NCI-H2171 treated with DMSO at 0.1 percent for 48 hours (cell line): ENCODE measurements at regions not wholly inside any gene's neighbourhood (a gene's known extent, or its start where the extent isn't known, plus 50 kb on each side); places are given as distances from the start of the nearest gene placed in this dataset.

Experiments
- DNase-seq: peaks from one replicate; lab custom pipeline; 2025; lab: John Stamatoyannopoulos, UW

DNA sequence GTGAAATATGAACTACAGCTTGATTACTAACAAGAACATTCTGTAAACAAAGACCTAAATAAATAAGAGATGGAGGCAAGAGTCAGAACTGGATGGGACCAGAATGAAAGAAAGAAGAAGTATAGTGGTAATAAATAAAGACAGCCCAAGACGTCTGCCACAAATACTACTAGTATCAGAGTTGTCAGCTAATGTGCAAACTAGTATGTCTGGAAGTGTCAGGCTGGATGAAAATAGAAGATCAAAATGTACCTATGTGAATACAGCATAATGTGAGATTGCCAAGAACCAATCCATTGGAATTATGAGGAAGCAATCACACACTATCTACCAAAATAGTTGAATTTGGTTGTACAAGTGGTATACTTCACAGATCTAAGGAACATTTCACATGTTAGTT lies 353.0 kb downstream of the BTG1 start:
- DNase-seq: no peak

DNA sequence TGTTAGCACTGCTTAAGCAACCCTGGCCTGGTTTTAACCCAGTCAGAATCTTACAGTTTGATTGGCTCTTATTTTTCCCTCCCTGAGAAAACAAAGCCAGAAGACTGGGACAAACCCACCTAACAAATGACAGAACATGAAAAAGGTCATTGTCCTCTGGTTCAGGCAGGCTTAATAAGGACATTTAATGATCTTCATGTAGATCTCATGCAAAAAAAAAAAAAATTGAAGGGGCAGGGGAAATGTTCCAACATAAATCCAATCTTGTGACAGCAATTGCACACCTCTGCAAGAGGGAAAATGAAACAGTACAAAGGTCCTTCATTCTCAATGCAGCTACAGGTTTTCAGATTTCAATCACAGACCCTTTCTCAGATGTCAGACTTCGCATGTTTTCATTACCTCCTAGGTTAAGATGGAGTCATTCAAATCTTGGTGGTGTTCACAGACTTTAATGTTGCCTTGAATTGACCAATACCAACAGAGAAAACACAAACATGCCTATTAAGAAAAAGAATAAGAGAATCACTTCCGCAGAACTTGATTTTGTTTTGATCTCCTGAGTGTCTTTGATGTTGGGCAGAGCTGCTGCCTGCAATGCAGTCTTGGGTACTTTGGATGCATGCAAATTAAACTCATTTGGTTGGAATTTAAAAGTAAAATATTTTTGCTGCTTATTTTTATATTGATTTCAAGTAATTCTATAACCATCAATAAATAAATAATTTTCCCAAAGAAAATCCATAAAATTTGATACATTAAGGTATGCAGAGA lies 359.0 kb downstream of the BTG1 start:
- no peak for DNase-seq

DNA sequence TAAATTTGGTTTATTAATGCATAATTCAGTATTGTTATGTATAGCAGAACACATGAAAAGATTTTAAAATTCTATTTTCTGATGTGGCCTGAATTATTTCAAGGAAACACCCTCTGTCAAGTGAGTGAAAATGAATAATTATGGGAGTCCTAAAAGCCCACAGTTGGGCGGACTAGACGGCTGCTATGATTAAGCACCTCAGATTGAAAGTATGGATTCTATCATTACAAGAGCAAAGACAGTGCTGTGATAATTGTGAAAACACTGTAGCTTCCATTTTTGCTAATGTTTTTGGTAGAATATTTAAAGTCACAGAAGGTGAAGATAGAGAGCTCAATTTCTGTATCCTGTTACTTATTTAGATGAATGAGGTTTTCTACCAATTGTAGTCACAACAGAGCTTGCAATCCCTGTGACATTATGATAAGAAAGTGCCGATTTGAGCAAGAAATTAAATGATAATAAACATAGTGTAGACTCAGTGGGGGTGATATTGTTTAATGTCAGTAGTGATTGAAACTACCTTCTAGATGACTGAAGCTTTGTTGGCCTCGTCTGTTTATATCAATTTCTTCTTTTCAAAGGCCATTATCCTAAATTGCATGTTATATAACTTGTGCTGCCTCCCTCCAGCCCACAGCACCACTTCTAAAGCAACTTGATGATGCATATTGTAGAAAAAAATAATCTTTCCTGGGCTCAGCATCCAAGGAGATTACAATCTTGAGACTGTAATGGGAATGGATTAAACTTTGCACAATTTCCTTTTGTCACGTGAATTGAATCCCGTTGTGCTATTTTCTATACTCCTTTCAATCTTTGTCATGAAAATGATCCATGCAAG lies 359.8 kb downstream of the BTG1 start:
- DNase-seq: no peak

DNA sequence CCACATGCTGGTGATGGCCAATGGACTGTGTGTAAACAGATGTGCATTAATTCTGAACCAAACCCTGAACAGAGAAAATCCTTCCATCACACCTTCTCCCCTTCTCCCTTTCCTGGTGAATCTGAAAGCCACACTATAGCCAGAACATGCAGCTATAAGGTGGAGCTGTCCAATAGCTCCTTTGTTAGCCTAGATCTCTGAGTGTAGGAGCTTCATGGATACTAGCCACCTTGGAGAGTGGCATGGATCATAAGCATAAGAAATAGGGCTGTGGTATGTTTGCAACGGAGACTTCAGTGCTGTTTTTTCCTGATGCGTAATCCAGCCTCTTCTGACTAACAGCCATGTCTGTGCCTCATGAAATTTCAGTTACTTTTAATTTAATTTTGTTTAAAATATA lies 364.5 kb downstream of the BTG1 start:
- DNase-seq: no peak

DNA sequence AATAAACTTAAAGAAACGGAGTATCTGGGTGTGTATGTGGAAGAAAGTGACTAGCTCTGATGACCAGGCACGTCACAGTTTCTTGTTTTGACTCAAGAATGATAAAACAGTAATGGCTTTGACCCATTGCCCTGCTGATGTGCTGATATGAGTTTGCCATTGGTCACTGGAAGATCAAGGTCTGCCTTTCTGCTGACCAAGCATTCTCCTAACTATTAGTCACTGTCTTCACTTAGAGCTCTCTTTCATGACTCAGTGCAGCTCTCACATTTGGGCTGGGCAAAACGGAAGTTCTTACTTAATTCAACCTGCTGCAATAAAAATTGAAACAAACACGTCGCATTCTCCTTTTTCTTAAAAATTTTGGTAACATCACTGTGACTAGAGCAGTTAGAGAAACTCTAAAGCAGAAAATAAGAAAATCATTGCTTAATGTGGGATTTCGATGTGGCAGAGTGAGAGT lies 366.7 kb downstream of the BTG1 start:
- DNase-seq: no peak

DNA sequence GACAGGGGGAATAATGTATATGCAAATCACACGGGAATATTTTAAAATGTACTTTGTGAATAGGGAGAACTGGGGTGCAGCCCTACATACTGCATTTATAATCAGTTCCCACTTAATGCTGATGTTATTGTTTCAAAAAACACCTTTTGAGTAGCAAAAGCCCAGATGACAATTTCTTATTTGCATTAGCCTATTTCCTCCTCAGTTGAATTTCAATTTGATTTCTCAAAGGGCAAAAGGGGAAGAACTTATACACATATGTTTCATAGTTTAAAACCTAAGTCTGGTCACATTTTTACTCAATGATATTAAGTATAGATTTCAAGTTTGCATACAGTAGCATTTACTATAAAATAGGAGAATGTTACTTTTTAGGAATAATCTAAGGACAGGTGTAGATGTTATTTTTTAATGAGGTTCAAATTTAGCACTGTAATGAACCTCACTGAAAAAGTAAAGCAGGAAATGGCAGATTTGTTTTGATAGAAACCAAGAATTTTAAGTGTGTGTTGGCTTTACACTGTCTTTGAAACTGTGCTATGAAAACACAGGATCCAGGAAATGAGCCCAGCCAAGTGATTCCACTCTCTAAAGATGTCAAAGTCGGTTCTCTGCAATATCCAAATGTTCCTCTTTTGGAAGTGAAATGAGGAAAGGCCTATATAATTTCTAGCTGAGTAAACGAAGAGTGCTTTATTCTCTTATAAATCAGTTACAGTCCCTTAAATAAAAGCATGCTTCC lies 367.4 kb downstream of the BTG1 start:
- no peak for DNase-seq

DNA sequence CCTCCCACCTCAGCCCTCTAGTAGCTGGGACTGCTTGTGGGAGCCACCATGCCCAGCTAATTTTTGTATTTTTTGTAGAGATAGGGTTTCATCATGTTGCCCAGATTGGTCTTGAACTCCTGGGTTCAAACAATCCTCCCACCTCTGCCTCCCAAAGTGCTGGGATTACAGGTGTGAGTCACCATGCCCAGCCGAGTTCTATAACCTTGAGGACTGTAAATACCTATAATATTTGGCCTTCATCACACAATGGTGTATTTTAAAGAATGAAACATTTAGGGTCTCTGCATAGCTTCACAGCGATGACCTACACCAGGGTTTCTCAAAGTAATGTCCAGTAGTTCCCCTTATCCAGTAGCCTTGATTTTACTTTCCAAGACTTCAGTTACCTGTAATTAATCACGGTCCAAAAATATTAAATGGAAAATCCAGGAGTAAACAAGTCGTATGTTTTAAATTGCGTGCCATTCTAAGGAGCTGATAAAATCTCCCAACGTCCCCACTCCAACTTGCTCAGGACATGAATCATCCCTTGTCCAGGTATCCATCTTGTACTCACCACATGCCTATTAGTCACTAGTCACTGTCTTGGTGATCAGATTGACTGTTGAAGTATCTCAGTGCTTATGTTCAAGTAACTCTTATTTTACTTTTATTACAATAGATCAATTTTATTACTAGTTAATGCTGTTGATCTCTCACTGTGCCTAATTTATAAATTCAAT lies 368.2 kb downstream of the BTG1 start:
- no peak for DNase-seq

DNA sequence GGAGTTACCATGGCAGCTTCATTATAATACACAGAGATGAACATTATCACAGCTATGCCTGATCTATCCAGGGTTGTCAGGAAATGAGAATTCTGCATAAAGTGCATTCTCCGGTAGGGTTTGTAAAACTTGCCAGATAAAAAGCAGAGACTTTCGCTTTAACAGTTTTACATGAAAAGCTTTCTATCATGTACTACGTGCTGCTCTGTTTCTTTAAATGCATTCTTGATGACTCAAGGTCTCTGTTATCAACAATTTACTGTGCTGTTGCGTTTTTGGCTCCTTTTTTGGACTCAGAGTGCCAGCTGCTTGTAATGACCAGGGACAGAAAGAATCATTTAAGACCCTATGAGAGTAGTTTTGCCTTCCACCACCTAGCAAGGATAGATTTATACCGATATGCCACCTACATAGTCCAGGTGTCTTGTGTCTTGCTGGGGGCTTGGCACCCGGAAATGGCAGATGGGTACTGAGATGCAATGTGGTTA lies 371.2 kb downstream of the BTG1 start:
- no peak for DNase-seq

DNA sequence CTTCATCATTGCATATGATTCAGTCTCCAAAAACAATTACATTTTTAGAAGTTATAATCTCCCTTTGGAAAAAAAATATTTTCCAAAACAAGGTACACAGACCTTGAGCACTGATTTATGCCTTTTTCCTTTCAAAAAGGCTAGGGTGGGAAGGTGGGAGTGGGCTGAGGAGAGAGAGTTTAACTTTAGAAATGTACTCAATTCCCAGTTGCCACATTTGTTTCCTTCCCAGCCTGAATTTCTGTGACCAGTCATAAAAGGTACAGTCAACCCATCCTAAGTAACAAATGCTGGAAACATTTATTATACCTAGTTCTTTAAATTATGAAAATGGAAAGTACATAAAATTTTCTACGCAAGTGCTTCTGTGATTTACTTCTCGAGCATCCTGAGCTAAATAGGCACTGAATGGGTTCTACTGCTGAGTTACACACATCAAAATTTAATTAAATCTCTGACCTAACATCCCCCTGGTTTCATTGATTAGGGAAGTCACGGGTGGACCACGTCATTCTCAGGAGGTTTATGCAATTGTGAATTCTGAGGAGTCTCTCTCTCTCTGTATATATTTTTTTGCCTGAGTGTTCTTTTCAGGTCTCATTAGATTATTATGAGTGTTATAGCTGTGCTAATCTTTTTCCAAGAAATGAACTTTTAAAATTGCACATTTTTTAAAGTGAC lies 371.8 kb downstream of the BTG1 start:
- no peak for DNase-seq

DNA sequence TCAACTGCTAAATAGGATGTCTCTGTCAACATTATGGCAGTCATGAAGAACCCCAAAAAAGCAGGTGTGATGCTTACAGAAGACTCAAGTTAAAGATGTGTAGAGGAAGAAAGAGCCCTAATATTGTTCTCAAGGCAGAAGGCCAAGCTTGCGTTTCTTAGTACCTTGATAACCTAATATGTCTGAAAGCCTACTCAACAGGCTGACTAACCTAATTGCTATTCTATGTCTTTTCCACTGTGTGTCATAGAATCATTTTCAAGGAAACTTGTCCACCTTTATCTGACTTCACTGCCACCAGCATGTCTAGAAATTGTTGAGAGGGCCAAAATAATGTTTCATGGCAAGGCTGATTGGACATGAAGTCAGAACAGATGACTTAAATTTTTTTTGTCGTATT lies 373.2 kb downstream of the BTG1 start:
- no peak for DNase-seq

DNA sequence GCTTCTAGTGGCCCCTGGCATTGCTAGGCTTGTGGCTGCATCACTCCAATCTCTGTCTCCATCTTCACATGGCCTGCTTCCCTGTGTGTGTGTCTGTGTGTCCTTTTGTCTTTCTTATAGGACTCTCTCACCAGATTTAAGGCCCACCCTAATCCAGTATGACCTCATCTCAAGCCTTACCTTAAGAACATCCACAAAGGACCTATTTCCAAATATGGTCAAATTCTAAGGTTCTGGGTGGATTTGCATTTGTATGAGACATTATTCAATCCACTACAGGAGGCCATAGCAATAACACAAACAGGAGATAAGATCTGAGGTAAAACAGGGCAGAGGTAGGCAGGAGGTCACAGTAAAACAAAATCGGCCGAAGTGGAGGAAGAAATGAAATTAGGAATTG lies 375.9 kb downstream of the BTG1 start:
- no peak for DNase-seq

DNA sequence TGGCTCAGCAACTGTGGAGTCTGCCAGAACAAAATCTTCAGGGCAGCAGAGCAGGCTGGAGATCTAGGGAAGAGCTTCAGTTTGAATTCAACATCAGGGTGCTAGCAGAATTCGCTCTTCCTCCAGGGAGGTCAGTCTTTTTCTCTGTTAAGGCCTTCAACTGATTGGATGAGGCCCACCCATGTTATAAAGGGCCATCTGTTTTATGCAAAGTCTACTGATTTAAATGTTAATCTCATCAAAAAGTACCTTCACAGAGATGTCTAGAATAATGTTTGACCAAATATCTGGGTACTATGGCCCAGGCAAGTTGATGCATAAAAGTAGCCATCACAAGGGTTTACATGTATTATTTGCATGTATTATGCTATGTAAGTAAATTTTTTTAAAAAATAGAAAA lies 378.4 kb downstream of the BTG1 start:
- DNase-seq: no peak

DNA sequence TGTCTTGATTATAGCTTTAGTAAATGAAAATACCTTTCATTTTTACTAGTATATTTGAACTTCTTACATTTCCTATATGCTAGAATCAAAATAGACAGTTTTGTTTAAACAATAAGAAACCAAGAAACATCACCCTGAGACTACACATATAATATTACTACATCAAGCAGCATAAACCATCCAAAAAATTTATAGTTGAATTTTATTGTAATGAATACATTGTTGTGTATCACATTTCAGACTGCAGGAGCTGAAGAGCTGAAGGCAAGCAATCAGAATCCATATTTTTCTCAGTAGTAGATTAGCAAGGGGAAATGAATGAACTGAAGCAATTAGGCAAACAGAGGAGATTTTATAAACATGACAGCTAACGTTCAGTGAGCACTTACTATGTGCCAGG lies 379.2 kb downstream of the BTG1 start:
- no peak for DNase-seq

DNA sequence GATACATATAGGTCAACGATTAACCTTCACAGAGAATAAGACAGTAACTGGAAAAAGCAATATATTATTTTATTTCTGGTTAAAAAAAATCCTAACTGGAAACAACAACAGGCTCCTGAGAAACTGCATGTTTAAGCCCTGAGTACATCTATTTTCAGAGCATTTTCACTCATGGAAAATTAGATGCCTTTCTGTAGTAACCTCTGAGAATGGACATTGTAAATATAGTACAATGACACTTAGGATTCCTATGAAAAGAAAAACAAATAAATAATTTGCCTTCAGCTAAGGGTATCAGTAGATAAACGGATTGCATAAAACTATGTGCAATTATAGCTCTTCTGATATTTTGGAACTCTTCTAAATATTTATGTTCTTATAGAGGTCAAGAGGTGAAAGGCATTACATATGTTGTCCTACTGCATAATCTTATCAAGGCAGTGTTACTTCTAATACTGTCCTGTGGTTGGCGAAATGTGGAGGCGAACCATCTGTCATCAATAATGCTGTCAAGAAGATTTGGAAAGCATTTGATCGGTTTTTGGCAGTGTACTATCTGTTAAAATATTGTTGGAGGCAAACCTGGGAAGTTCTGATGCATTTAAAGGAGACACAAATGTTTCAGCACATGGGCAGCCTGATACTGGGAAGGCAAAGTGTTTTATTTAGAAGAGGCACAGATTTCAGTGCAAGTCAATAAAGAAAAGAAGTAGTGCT lies 381.8 kb downstream of the BTG1 start:
- DNase-seq: no peak

DNA sequence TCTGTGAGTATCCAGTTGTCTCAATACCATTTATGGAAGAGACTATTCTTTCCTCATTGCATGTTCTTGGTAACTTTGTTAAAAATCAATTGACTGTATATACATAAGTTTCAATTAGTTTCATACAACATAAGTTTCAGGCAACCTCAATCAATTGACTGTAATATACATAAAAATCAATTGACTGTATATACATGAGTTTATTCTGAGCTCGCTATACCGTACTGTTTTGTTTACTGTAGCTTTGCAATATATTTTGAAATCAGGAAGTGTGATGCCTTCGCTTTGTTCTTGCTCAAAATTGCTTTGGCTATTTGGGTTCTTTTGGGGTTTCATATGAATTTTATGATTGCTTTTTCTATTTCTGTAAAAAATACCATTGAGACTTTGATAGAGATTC lies 392.0 kb downstream of the BTG1 start:
- DNase-seq: no peak

DNA sequence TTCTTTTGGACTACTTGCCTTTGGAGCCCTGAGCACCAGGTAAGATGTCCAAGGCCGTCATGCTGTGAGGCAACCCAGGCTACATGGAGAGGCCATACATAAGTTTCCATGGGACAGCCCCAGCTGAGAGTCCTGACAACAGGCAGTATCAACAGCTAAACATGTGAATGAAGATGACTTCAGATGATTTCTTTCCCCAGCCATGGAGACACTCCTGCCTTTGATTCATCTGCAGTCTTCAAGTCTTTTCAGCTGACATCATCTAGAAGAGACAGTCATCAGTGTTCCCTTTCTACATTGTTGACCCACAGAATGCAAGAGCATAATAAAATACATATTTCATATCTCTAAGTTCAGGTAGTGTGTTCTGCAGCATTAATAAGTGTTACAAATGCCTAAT lies 398.7 kb downstream of the BTG1 start:
- no peak for DNase-seq

DNA sequence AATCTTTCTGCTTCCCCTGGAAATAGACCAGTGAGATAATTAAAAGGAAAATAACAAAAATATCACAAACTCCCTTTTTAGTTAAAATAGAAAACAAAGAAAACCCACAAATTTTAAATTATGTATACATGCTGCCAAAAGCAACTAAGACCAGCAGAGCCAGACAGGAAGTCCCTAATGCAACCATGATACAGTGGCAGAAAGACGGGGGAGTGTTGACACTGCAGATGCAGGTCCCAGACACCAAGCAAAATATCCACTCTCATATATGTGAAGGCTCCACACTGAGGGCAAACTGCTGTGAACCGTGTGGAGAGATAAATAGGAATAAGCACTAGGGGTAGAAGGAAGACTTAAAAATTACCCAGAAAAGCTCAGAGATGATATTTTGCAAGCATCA lies 401.0 kb downstream of the BTG1 start:
- no peak for DNase-seq

DNA sequence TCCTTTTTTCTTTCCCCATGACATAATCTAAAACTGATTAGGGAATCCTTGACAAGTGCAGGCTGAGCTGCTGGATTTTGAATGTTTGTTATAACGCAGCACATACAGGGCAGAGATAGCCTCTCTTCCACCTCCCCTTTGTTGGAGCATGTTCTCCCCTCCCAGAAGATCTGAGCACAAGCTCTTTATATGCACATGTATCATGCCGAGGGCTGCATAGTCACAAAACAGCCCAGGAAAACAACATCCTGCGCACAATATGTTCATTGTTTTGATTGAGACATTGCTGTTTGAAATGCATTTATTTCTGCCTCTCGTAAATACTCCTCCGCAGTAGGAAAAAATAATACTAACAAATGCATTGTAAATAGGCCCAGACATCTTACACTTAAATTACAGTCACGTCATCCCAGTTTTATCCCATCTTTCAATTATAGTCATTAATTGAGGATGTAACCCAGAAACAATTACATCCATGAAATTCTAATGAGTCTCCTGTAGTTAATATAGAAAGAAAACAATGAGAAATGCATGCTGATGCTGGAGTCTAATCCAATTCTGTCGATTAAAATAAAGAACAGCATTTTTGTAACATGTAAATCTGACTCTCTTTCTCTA lies 401.8 kb downstream of the BTG1 start:
- DNase-seq: no peak

DNA sequence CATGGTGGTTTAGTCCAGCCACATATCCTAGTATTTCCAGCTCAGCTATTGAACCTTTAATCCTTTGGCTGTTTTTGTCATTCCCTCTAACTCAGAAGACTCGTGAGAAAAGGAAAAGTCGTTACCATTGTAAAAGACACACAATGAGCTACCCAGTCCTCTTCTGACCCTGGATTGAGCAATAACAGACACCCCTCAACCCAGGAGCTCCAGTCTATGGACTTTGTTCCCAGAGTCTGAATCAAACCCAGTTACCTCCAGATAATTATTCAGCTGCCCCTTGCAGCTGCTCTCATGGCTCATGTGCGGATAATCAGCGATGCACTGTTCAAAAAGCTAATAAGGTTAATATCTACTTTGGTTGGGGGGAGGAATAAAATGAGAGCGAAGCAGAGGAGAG lies 402.4 kb downstream of the BTG1 start:
- no peak for DNase-seq

DNA sequence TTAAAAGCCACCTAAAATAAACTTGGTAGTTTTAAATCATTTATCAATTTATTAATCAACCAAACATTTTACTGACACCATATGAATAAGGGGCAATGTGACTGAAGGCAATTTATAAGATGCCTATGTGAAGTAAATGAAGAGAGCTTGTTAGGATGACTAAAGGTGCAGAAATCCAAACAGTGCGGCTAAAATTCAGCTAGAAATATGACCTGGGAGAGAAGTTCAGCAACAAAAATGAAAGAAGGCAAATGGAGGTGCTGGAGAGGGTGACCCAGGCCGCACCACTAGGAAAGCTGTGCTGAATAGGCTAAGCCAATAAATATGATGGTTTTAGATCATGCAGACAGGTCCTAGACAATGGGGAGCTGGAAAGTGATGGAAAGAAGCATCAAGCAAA lies 403.7 kb downstream of the BTG1 start:
- DNase-seq: no peak
